ENCODE measurements at regions not wholly inside any gene's neighbourhood (a gene's known extent, or its start where the extent isn't known, plus 50 kb on each side); places are given as distances from the start of the nearest gene placed in this dataset.

DNA sequence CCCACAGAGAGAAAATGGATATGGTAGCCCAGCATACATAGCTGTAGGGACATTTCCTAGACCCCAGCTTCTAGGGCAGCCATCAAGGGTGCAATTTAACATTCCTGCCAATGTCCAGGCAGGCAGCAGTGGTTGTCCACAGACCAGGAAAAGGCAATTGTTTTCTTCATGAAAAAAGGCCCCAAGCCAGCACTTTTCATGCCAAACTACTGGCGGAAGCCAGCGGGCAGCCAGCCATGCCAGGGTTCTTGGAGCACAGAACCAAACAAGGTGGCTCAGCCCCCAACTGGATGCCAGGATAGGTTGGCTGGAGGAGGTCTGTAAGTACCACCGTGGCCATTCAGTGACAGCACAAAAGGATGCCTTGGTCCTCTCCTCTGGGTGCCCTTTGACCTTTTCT is 94.6 kb downstream of the BANF2 start:
- no peak for DNase-seq (ENCODE audit: low read depth in 2 of 2)

DNA sequence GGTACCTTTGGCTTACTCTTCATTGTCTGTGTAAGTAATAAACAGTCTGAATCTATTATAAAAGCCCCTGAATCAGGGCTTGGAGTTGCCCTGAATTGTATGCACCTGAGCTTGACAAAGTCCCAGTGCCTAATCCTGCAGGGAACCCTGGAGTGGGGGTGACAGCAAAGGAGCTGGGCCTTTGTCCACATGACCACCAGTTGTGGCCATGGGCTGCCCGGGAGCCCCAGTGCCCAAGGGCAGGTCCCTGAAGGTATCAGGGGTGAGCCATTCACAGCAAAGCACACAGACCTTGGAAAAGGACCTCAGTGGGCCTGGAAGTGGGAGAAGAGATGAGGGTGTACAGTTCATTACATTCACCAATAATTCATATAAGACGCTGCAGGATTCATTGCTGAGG is 94.2 kb downstream of the BANF2 start:
- no peak for DNase-seq (ENCODE audit: low read depth in 2 of 2)

DNA sequence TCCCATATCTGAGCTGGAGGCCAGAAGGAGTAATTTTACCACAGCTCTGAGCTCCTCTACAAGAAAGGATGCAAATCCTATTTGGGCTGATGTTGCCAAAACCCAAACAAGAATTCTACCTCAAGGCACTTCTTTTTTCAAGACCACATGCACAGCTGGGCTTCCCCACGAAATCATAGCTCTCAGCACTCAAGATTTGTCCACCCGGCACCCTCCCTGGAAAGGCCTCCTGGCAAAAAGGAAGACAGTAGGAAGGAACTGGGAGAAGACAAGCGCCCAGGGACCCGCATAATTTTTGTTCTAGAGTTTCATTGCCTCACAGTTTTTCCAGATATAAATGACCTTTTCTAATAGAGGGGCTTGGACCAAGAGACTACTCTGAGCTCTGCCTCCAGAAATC is 90.5 kb downstream of the BANF2 start:
- DNase-seq (ENCODE audit: low read depth in 2 of 2): no peak

DNA sequence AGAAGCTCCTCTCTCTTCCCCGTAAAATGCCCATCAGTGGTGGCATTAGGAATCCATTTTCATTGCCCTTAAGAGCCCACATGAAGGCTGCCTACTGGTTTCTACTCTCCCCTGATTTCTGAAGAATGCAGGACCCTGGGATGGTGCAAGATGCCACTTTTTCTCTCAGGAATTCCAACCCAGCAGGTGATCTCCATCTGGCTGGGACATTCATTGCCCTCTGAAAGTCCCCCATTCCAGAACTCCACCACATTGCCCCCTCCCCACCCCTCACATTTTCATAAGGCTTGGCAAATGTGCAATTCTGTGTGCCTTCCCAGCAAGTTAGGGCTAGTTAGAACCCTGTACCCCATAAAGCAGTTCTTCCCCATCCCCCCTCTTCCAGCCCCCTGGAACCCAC is 88.0 kb downstream of the BANF2 start:
- DNase-seq (ENCODE audit: low read depth in 2 of 2): no peak

DNA sequence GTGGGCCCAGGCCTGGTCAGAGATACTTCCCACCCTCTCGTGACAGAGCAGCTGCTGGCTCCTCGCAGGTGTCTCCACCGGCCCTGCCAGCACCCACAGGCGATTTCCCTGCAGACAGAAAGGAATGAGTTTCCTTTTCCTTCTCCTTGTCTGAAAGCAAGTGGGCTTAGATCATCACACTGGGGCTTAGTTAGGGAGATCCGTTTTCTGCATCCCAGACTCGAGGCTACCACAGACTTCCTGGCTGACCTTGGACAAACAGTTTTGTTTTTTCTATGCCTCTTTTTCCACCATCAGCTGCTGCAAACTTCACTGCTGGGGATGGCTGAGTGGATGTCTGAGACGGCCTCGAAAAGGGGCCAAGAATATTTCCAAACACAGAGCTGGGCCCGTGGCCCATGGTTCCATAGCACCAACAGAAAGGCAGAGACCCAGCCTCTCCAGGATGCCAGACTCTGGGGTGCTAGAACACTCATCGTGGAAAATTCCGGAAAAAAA is 86.5 kb downstream of the BANF2 start:
- no peak for DNase-seq (ENCODE audit: low read depth in 2 of 2)
